ENCODE measurements at regions not wholly inside any gene's neighbourhood (a gene's known extent, or its start where the extent isn't known, plus 50 kb on each side); places are given as distances from the start of the nearest gene placed in this dataset.
"Not testable (repeated sequence)": the region's sequence is repeated elsewhere in the genome, so short reads cannot be mapped to it uniquely, and the experiment has no call there.

DNA sequence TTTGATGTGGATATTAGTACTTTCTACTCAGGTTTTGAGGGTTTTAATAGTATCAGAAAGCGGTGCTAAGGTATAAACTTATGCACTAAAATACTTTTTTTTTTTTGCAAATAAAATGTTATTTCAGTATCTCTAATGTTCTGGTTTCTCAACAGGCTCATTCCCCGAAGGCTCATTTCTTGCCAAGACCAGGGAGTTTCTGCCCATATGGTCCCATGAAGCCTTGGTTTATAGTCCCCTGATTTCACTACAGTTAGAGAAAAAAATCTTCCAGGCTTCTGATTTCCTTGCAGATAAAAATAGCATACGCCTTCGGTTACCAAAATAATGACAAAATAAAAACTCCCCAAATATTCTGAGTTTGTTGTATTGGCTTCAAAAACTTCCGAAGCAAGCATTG is 814.2 kb upstream of the PABPC4L start:
- DNase-seq = no peak

DNA sequence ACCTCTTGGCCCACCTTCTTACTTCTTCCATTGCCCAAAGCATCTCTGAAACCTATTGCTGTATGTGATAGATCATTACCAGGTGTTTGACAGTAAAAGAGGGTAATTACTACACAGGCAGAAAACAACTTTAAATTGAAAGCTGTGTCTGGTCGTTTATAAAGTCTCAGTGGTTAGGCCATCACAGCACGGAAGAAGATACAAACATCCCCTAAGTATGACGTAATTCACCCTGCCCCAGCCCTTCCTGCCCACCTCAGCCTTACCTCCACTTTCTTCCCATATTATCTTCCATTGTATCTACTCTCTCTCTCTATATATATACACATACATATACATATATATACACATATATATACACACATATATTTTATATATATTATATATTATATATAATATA is 805.8 kb upstream of the PABPC4L start:
- DNase-seq = no peak

DNA sequence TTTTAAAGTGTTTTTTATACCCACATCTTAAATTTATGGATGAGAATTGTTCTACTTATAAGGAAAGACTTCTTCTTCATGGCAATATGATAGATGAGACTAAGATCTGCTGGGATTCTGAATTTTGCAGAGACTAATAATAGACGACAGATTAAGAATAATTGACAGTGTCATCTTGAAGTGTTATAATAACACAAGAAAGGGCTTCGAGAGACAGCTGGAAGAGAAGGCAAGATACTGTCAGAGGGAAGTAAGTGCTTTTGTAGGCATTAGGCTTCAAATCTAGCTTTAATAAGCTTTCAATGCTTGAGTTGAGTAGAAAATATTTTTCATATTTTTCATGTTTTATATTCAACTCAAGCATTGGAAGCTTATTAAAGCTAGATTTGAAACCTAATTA is 797.6 kb upstream of the PABPC4L start:
- no peak for DNase-seq

DNA sequence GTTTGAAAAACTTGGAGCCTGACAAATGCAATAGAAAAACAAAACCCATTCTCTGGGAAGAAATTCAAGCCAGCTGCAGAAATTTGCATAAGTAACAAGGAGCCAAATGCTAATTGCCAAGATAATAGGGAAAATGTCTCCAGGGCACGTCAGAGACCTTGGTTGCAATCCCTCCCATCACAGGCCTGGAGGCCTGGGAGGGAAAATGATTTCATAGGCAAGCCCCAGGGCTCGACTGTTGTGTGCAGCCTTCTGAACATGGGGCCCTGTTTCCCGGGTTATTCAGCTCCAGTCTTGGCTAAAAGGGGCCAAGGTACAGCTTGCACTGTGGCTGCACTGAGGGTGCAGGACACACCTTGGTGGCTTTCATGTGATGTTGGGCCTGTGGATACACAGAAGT is 760.4 kb upstream of the PABPC4L start:
- no peak for DNase-seq

DNA sequence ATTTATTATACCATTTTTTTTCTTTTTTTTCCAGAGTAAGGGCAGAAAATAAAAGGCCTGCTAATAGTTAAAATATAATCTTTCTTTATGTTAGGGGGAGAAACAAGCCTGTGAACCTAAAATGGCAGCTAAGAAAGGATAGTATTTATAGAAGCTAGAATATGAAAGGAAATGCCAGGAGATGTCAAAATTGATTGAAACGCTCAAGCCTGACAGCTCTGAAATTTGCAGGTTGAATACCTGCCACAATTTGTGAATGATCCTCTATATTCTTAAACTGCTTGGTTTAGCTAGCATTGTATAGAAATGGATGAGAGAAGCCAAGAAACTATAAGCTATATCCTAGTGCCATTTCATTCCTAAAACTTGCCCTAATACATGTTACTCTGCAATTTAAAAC is 757.3 kb upstream of the PABPC4L start:
- no peak for DNase-seq

DNA sequence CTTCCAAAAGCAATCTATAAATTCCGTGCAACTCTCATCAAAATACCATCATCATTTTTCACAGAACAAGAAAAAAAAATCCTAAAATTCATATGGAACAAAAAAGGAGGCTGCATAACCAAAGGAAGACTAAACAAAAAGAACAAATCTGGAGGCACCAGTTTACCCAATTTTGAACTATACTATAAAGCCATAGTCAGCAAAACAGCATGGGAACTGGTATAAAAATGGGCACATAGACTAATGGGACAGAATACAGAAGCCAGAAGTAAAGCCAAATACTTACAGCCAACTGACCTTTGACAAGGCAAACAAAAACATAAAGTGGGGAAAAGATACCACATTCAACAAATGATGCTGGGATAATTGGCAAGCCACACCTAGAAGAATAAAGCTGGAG is 753.5 kb upstream of the PABPC4L start:
- DNase-seq = no peak

DNA sequence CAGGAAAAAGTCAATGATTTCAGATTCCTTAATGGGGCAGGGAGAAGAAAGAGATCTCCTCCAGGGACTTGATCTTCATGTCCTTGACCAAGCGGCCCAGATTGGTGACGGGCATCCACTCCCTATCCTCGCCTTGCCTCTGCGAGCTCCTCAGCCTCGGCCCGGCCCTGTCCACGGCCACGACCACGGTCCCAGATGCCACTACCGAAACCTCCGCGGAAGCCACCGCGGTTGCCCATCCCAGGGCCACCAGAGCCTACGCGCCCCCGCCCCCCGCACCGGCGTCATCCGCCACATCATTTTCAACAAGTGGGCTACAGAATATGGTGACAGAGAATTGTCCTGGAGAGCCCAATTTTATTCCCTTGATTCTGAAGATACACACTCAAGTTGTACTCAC is 751.2 kb upstream of the PABPC4L start:
- DNase-seq = no peak

DNA sequence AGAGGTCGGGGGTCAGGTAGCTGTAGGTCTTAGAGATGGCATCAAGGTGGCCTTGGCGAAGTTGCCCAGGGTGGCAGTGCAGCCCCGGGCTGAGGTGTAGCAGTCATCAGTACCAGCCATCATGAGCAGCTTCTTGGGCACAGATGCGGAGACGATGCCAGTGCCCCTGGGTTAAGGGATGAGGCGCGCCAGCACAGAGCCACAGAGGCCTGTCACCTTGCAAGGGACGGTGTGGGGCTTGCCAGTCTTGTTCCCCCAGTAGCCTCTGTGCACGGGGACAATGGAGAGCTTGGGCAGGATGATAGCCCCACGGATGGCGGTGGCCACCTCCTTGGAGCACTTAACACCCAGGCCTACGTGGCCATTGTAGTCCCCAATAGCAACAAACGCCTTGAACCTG is 750.7 kb upstream of the PABPC4L start:
- DNase-seq = no peak

DNA sequence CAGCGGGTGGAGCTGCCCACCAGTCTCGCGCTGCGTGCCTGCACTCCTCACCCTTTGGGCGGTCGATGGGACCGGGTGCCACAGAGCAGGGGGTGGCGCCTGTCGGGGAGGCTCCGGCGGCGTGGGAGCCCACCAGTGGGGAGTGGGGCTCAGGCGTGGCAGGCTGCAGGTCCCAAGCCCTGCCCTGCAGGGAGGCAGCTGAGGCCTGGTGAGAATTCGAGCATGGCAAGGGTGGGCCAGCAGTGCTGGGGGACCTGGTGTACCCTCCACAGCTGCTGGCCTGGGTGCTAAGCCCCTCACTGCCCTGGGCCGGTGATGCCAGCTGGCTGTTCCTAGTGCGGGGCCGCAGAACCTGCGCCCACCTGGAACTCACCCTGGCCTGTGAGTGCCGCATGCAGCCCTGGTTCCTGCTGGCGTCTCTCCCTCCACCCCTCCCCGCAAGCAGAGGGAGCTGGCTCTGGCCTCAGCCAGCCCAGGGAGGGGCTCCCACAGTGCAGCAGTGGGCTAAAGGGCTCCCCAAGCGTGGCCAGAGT is 746.6 kb upstream of the PABPC4L start:
- no peak for DNase-seq

DNA sequence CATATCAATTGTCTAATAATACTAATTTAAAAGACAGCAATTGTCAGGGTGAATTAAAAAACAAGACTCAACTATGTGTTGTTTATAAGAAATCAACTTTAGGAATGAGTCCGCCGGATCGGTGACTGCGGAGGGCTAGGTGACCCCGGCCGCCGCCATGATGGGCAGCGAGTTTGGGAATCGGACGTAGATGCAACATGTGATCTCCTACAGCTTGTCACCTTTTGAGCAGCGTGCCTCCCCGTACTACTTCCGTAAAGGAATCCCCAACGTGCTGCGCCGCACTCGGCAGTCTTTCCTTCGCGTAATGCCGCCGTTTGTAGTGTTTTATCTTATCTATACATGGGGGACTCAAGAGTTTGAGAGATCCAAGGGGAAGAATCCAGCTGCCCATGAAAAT is 742.5 kb upstream of the PABPC4L start:
- no peak for DNase-seq

DNA sequence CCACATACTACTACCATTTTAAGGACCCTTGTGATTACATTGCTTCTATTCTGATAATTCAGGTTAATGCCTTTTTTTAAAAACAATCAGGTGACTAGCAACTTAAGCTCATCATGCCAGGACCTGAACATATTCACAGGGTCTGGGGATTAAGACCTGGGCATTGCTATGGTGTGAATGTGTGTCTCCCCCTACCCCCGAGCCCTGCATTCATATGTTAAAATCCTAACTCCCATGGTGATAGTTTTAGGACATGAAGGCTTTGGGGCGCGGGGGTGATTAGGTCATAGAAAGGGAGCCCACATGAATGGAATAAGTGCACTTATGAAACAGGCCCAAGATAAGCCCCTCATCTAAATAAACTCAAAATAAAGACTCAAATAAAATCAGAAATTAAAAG is 734.4 kb upstream of the PABPC4L start:
- DNase-seq = no peak

DNA sequence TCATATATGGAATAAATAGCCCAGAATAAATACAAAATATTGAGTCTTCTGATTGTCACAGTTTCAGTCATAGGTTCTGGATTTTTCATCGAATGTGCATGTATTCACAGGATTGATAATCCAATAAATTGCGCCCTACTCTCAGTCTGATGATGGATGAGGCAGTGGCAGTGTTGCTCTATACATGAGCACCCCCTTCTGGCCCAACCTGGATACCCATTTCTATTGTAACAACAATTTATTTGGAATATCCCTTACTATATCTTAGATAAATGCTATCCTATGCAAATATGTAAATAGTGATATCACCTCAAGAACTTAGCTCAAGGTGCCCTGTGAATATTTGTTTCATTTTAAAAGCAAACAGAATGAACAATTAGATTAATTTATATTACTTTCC is 733.7 kb upstream of the PABPC4L start:
- peak; percentile 0 for DNase-seq

DNA sequence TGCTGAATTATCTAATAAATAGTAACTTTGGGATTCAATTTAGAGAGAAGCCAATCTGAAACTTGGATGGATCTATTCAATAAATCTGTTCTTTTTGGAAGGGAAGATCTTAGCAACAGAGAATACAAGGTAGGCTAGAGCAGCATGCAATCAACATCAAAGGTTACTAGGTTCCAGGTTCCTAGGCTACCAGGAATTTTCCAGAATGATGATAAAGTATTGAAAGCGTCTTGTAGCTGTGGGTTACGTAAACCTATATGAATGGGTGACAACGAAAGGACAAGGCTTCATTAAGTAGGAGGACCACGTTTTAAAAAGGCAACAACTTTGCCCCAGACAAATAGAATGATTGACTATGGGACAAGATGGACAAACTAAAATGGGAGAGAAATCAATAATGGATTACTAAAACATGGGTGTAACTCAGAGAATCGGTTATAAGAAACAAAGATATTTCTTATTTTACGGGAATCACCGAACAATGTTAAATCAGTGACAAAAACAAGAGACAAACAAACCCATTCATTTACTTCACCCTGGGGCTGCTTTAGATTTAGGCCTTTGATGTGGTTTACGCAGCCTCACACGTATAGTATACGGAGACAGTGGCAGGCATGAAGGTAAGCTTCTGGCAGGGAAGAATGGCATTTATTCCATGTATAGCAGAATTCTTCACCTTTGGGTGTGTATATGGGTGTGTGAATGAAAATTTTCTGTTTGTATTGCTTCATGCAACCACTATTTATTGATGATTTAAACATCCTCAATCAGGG is 732.6 kb upstream of the PABPC4L start:
- no peak for DNase-seq

DNA sequence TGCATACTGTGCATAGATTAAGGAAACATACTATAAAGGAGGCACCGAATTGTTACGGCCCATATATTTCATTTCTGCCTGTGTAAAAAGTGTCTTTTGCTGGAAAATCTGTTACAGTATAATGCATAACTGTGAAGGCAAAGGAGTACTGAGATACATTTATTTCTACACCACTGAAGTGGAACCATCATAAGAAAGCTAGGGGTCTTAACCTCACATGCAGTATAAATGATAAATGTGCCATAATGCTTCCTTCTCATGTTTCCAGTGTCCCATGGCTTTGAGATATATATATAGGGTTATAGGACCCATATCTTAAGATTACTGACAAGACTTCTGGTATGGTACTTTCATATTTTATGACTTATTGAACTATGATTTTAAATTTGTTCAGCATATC is 713.8 kb upstream of the PABPC4L start:
- DNase-seq = no peak

DNA sequence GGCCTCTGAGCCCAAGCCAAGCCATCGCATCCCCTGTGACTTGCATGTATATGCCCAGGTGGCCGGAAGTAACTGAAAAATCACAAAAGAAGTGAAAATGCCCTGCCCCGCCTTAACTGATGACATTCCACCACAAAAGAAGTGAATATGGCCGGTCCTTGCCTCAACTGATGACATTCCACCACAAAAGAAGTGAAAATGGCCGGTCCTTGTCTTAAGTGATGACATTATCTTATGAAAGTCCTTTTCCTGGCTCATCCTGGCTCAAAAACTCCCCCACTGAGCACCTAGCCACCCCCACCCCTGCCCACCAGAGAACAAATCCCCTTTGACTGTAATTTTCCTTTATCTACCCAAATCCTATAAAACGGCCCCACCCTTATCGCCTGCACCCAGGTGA is 712.7 kb upstream of the PABPC4L start:
- not testable (repeated sequence) for DNase-seq

DNA sequence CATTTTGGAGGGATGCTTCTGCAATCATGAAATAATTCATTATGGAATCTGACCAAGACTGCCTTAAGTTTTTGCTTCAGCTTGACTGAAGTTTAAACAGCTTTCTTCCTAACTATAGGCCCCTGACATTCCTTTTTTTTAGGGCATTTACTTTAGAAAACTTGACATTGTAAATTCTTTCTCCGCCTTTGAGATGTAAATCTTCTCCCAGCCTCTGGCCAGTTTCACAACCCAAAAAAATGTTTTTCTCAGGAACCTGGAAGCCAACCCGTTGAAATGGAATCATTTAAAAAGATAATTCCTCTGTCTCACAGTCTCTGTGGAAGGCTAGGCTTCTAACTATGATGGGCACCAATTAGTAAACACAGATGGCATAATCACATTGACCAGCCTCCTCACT is 710.4 kb upstream of the PABPC4L start:
- no peak for DNase-seq

DNA sequence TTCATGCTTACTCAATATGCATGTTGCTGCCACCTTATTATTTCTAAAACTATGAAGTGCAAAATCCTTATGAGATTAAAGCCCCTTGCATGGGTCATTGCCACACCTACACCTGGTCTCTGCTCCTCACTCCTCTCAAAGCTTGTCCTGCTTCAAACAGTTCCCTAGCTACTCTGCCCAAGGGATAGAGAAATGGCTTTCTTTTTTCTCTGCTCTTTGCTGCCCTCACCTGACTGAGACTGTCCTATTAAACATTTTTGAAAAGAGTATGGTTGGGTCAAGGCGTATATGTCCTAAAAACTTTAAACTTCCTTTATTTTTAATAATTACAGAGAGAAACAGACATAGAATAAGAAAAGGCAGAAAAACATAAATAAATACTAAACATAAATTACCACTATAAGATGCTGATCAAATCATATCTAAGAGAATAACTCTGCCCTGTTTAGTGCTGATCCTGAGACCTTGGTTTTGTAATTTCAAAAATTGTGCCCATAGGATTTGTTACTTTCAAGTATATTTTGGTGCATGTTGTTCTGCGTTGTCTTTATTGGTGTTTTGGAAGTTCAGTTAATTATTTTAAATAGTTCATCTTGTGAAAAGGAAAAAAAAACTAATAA is 704.9 kb upstream of the PABPC4L start:
- peak; percentile 13 for DNase-seq

DNA sequence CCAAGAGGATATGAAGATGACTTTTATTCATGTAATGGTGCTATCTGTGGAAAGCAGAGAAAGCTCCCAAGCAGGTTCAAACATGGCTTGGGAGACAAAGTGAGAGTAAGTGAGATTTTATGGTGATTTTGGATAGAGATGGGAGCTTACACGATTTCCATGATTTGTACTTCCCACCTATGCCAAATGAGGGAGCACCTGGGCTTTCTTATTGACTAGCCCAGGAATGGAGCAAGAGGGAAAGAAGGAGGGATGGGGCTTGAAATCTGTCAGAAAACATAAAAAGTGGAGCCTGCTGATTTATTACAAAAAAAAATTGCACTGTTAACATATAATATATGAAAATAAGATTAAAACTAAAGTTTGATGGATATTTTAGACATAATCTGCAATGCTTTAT is 703.5 kb upstream of the PABPC4L start:
- DNase-seq = no peak

DNA sequence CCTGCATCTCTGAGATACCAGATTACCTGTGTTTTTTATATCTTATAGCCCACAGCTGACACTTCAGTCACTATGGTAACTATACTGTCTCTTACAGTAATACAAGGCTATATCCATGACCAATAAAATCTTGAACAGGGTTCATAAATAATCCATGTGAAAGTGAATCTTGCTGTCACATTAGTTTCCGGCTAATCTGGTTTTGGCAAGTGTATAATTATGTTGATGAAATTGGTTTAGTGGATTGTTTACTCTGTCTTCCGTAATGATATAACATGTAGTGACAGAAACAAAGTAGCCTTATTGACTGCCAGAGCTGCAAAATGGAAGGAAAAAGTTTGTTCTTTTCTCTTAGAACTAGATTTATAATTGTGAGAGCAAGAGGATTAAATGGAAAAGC is 686.6 kb upstream of the PABPC4L start:
- DNase-seq = no peak

DNA sequence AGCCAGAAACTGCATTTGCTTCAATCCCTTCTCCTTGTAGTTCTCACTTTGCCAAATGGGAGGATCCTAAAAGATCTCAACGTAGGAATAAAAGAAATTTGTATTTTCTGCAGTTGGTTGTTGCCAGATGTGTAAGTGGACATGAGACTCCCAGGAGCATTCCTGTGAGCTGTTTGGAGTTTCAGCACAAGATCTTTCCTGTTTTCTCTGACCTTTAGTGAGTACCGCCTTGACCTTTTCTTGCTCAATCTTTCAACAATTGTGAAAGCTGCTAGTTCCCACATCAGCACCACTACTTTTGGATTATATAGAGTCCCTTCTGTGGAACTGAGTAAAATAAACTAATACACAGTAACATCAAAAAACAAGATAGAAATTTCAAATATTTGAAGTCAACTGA is 683.8 kb upstream of the PABPC4L start:
- DNase-seq = no peak

DNA sequence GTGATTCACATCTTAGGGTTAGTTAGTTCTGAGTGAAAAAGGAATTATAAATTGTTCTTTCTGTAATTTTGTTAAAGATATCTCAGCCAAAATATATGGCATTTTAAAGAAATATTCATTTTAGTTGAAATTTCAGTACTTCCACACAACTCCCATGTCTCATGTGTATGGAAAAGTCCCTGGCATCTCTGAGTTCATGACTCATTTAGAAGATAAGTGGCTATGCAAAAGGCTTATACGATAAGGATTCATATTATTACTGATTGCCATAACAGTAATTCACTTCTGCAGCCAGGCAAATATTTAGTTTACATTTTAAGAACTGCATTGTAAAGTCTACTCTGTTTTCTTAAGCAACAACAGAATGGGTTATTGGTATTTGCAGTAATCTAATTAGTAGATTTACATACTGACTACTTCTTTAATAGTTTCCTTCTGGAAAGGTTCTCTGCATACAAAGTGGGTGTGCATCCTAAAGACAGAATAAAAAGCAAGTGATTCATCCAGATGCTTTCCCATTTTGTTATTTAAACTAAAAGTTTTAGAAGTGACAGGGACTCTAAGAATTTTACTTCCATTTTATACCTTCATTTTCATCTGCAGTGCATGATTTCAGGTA is 682.4 kb upstream of the PABPC4L start:
- DNase-seq = no peak

DNA sequence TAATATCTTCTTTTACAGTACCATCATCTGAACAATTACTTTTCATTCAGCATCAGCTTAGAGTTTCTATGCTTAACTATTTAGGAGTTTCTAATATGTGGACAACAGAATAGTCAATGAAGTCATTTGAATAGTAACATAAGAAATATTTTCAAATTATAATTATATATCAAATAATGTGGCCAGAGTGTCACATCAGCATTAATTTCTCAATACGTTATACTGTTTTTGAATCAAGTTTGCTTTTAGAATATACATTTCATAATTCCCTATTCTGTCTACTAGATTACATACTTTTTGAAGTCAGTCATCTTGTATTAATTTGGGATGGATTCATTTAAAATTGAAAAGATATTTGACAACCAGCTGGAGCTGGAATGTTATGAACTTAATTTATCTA is 677.4 kb upstream of the PABPC4L start:
- no peak for DNase-seq

DNA sequence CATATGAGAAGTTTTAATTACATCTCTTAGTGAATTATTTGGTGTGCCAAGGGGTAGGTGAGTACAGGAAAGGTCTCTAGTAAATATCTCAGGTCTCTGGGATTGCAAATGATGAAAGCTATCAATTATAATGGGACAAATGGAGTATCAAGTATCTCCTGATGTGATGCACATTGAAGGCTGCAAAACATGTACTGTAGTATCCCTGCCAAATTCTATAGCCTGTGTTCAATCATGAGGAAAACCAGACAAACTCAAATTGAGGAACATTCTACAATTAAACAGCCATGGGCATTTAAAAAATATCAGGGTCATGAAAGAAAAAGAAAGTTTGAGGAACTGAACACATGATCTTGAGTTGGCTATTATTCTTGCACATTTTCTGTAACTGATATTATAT is 665.4 kb upstream of the PABPC4L start:
- no peak for DNase-seq

DNA sequence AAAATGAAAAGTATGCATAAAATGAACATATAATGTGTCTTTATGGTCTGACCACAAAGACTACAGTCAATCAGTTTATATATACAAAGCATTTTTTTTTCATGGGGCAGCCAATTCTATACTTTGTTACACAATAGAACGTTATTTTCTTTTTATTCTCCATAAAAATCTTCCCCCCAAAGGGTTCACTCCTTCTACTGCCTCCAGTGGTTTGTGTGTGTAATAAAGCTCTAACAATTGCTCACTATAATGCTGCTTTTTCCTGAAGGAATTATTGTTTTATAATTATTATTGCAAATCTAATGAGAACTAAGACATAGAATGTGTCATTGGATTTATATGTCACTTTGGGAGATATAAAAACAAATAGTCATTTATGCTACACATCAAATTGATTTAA is 664.1 kb upstream of the PABPC4L start:
- no peak for DNase-seq

Data from NCI-H510A treated with DMSO at 0.1 percent for 48 hours (cell line).